Astrocyte of the spinal cord (primary cell): ENCODE measurements at regions not wholly inside any gene's neighbourhood (a gene's known extent, or its start where the extent isn't known, plus 50 kb on each side); places are given as distances from the start of the nearest gene placed in this dataset.

Experiments used
- DNase-seq: peaks from one replicate; pipeline ENCODE4 v3.0.0; 2011; ENCODE audit warnings: low read depth, low spot score
- H3K4me3 ChIP-seq: 2 replicates; pipeline ENCODE4 v1.5.1; 2011; ENCODE audit warnings: low read depth, mild to moderate bottlenecking, low read length, moderate library complexity
- in situ Hi-C: cut with HindIII; loops from 2 replicates; pipeline ENCODE4 v1.10.0; 2017; ENCODE audit warnings: low sequenced_read_pairs
- TF ChIP-seq, protein P1 (sequence below): IDR thresholded peaks from 2 replicates; pipeline ENCODE4 v1.5.1; 2012; ENCODE audit warnings: low read depth, mild to moderate bottlenecking, low read length, inconsistent platforms

DNA sequence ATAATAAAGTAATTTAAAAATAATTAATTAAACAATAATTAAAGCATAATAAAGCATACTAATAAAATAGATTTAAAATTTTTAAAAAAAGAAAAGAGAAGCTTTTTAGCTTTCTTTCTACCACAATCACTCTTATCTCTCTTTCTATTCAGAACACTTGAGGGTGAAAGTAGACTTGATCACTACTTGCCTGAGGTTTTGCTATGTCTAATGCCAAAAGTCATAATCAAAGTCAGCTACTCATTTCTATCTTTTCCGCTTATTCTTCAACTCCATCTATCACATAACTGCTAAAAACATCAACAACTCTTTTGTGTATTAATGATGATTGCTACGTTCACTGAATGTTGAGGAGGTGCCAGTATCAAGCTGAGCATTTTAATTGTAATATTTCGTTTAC lies 202.0 kb upstream of the KRR1 start:
- TF ChIP-seq, protein P1, sequence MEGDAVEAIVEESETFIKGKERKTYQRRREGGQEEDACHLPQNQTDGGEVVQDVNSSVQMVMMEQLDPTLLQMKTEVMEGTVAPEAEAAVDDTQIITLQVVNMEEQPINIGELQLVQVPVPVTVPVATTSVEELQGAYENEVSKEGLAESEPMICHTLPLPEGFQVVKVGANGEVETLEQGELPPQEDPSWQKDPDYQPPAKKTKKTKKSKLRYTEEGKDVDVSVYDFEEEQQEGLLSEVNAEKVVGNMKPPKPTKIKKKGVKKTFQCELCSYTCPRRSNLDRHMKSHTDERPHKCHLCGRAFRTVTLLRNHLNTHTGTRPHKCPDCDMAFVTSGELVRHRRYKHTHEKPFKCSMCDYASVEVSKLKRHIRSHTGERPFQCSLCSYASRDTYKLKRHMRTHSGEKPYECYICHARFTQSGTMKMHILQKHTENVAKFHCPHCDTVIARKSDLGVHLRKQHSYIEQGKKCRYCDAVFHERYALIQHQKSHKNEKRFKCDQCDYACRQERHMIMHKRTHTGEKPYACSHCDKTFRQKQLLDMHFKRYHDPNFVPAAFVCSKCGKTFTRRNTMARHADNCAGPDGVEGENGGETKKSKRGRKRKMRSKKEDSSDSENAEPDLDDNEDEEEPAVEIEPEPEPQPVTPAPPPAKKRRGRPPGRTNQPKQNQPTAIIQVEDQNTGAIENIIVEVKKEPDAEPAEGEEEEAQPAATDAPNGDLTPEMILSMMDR, result no peak
- DNase-seq, result no peak
- in situ Hi-C loops, result no loop called here
- H3K4me3 ChIP-seq, result no peak overlapping the region

DNA sequence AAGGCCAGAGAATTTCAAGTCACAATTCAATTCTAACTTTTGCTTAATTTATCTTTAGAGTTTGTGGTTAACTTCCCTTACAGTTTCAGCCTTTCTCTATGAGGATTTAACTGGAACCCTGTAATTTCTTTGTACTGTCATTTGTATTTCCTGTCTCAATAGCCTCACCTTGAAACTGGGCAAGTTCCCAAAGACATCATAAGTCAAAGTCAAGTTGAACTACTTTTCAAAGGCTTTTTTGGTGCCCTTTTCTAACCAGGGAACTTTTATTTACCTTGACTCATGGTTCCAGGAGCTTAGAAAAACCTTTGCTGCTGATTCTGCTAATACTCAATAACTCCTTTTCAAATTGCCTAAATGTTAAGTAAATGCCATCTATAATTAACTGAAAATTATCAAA lies 200.8 kb upstream of the KRR1 start:
- no peak overlapping the region for H3K4me3 ChIP-seq
- in situ Hi-C loops, result no loop called here
- TF ChIP-seq, protein P1, result no peak
- DNase-seq, result peak; percentile 50

DNA sequence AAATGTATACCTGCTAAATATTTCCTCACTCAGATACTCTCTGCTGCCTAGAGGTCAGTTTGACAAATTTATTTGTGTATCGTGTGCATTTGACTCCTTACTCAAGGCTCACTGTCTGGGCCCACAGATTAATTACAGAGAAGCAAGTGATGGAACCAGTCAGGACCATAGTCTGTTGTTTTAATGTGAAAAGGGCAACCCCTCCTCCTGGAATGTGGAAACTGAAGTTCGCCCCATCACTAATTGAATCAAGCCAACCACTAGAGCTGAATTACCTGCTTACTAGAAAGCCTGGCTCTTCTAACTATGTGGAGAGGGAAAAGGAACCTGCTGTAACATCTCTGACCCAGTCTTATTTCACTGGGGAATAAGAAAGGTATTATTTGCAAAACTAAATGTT lies 199.9 kb upstream of the KRR1 start:
- in situ Hi-C loops, result no loop called here
- TF ChIP-seq, protein P1, result no peak
- no peak overlapping the region for H3K4me3 ChIP-seq
- no peak for DNase-seq

DNA sequence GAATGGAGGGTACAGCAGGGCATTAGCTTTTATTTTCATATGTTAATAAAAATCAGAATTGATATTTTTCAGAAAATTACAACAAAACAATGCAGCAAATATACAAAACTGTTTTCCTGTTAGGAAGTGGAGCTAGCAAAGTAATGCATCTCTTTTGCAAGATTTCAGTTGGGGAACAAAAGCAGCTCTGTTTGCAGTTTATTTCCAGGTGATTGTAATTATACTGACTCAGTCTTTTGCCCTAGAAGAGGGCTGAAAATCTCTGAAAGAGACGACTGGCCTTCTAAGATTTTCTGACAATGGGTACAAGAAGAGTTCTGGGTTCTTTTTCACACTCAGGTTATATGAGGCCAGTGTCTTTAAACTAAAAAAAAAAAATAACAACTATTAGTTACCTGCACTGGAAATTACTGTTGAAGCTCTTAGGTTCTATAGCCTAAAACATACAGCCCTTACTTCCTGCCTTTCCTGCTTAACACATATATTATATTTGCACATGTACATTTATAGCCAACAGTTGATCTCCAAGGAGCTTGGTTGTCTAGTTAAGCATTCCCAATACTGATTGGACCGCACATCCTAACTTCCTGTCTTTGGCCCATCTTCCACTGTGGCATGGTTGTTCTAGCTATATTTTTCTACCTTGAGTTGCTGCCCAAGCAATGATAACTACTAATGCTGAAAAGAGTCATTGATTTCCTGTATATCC lies 199.1 kb upstream of the KRR1 start:
- TF ChIP-seq, protein P1, result no peak
- no peak overlapping the region for H3K4me3 ChIP-seq
- in situ Hi-C loops, result no loop called here
- DNase-seq, result no peak

DNA sequence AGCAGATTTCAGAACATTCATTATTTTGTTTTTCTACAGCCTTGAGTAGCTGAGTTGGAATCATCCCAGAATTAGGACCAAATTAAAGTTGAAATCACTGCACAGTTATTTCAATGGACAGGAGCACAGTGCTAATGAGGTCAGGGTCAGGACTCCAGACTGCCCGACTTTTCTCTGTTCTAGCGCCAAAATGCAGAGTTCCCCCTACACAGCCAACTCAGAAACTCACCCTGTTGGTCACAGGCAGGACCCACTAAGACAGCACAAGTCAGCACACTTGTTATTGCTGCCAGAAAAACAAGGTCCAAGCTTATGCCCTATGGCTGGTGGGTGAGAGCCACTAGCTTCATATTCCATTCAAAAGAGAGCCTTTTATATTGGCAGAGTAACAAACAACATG lies 198.1 kb upstream of the KRR1 start:
- TF ChIP-seq, protein P1, result no peak
- DNase-seq, result no peak
- in situ Hi-C loops, result no loop called here

DNA sequence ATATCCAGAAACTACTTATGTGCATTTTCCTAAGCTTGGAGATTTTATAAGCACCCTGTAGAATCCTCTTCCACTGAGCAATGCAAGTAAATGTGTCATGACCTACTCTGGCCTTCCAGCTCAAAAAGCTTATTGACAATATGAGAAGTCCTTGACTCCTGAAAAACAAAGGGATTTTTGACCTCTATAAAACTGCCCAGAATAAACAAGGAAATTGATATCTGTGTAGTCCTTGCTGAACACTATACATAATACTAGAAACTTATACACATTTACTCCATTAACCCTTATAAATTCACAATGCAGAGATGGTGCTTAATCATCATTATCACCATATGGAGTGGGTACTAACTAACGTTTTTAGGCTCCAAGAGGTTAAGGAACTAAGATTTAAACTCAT lies 197.4 kb upstream of the KRR1 start:
- in situ Hi-C loops, result no loop called here
- no peak overlapping the region for H3K4me3 ChIP-seq
- TF ChIP-seq, protein P1, result no peak
- no peak for DNase-seq

More for the DNA sequence above, 198.1 kb upstream of the KRR1 start:
- H3K4me3 ChIP-seq, result no peak overlapping the region
